HUES48 (cell line): ENCODE measurements at regions not wholly inside any gene's neighbourhood (a gene's known extent, or its start where the extent isn't known, plus 50 kb on each side); places are given as distances from the start of the nearest gene placed in this dataset.

Experiments
- H3K27ac ChIP-seq: one replicate; pipeline ENCODE4 v1.7.0; 2013; ENCODE audit warnings: low read depth, low read length, inconsistent platforms
- H3K27me3 ChIP-seq: 2 replicates; pipeline ENCODE4 v1.6.1; 2013; ENCODE audit warnings: mild to moderate bottlenecking, low read length; ENCODE audit not compliant: control insufficient read depth, insufficient read depth
- H3K36me3 ChIP-seq: 2 replicates; pipeline ENCODE4 v1.6.1; 2013; ENCODE audit warnings: low read length; ENCODE audit not compliant: control insufficient read depth, insufficient read depth
- H3K4me1 ChIP-seq: 2 replicates; pipeline ENCODE4 v1.6.1; 2013; ENCODE audit warnings: mild to moderate bottlenecking, low read length; ENCODE audit not compliant: control insufficient read depth, insufficient read depth
- H3K4me3 ChIP-seq: 2 replicates; pipeline ENCODE4 v1.5.1; 2013; ENCODE audit warnings: mild to moderate bottlenecking, low read depth, low read length
- H3K9ac ChIP-seq: 2 replicates; pipeline ENCODE4 v1.6.1; 2013; ENCODE audit warnings: mild to moderate bottlenecking, low read depth, low read length, moderate library complexity
- H3K9me3 ChIP-seq: 2 replicates; pipeline ENCODE4 v1.6.1; 2013; ENCODE audit warnings: low read length; ENCODE audit not compliant: control insufficient read depth, insufficient read depth

DNA sequence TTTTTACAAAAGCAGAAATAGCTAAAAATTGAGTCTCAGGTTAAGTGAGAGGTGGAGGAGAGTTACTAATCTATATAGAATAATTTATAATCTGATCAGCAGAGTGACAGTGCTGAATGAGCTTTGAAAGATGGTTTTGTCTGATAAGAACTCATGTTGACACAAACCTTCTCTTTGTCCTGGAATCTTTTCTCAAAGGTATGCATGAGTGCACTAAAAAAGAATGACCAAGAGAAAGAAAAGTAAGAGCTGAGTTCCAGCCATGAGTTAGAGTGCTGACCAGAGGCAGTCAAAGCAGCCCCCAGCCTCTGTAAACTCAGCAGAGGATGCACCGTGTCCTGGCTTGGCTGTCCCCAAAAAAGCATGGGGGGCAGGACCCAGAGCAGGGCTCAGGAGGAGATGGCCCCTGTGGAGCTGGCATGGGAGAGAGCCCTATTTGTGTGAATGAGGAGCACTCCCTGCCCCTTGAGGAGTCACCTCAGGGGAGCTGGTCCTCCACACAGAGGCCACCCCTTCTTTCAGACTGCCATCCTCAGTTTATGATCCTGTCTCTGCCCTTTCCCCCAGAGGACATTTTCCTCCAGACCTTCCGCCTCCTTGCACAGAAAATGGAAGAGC, 129.8 kb downstream of the SEC23A start:
- Histone ChIP-seq H3K36me3 (no peaks in the 10 kb centered on the region), H3K4me3 (no peak overlapping the region), H3K9ac (no peak overlapping the region), H3K27ac (no peak overlapping the region), H3K9me3 (no peaks in the 10 kb centered on the region), H3K27me3 (no peaks in the 10 kb centered on the region), H3K4me1 (no peaks in the 10 kb centered on the region)

DNA sequence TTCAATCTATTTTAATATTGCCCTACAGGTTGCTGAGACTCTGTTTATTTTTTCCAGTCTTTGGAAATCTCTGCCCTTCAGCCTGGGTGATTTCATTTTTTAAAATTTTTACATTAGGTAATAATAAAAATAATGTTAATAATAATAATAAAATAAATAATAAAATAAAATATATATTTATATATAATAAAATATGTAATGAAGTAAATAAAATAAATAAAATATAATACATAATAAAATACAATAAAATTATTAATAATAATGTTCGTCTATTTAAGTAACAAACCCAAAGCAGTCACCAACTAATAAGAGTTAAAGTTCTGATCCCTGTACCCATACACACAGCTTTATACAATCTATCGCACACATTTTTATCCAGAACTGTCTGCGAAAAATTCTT, 130.5 kb downstream of the SEC23A start:
- Histone ChIP-seq H3K9me3 (no peaks in the 10 kb centered on the region), H3K9ac (no peak overlapping the region), H3K4me1 (no peaks in the 10 kb centered on the region), H3K27ac (no peak overlapping the region), H3K27me3 (no peaks in the 10 kb centered on the region), H3K4me3 (no peak overlapping the region), H3K36me3 (no peaks in the 10 kb centered on the region)

DNA sequence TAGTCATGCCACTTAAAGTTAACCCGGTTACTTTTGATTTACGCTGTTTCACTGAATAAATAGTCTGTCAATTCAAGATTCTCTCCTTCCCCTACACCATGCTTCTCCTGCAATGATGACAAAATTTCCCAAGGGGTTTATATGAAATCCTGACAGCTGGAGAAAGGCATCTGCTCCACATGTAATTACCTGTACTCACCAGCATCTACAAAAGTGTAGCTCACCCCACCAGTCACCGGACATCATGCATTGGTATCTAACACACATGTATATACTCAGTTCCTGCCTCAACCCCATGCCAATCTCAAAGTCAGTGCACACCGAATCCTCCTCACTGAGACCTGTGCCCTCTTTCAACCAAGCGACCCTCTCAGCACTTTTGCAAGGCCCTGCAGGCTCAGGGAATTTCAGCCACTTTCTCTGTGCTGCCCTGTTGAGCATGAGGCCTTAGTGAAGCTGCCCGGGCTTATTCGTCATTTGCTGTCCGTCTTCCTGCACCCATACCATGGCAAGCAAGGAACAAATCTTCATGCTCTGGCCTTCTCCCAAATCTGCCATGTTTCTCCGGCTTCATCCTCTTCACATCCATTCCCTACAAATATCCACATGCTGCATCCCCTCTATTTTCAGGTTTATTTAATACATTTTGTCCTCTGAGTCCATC, 131.6 kb downstream of the SEC23A start:
- Histone ChIP-seq H3K27ac (no peak overlapping the region), H3K9me3 (no peaks in the 10 kb centered on the region), H3K9ac (no peak overlapping the region), H3K4me1 (no peaks in the 10 kb centered on the region), H3K27me3 (no peaks in the 10 kb centered on the region), H3K36me3 (no peaks in the 10 kb centered on the region), H3K4me3 (no peak overlapping the region)

DNA sequence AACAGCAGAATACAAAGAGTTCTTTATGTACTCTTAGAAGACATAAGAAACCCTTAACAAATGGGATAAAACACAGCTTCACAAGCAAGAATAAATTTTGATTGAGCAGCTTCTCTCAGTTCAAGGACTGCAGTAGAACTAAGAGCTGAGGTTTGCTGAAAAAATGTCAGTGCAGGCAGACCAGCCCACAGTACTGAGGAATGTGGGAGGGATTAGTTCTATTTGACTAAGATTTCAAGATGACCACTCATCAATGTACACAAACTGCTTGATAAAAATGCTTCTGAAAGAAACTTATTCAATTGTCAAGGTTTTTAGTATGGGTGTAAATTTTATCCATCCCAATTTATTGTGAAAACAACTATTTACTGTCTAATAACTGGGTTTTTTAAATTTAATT, 138.4 kb downstream of the SEC23A start:
- Histone ChIP-seq H3K9me3 (no peaks in the 10 kb centered on the region), H3K9ac (no peak overlapping the region), H3K27ac (no peak overlapping the region), H3K4me1 (no peaks in the 10 kb centered on the region), H3K4me3 (no peak overlapping the region), H3K27me3 (no peaks in the 10 kb centered on the region), H3K36me3 (no peaks in the 10 kb centered on the region)

- no peaks in the 10 kb centered on the region for H3K36me3 ChIP-seq
- no peak overlapping the region for H3K9ac ChIP-seq
- H3K4me3 ChIP-seq, result no peak overlapping the region
- no peaks in the 10 kb centered on the region for H3K9me3 ChIP-seq
- no peaks in the 10 kb centered on the region for H3K4me1 ChIP-seq
- H3K27me3 ChIP-seq, result no peaks in the 10 kb centered on the region
- H3K27ac ChIP-seq, result no peak overlapping the region
Observed at GRCh38 chr14:38960946-38961531, 142.0 kb downstream of the SEC23A start.

GRCh38 chr14:38959021-38959420, 144.0 kb downstream of the SEC23A start:
- H3K36me3 ChIP-seq, result no peaks in the 10 kb centered on the region
- H3K9ac ChIP-seq, result no peak overlapping the region
- H3K27me3 ChIP-seq, result no peaks in the 10 kb centered on the region
- no peaks in the 10 kb centered on the region for H3K4me1 ChIP-seq
- no peak overlapping the region for H3K4me3 ChIP-seq
- H3K9me3 ChIP-seq, result no peaks in the 10 kb centered on the region
- H3K27ac ChIP-seq, result no peak overlapping the region

GRCh38 chr14:38958589-38958988, 144.4 kb downstream of the SEC23A start:
- Histone ChIP-seq H3K9me3 (no peaks in the 10 kb centered on the region), H3K36me3 (no peaks in the 10 kb centered on the region), H3K4me1 (no peaks in the 10 kb centered on the region), H3K9ac (no peak overlapping the region), H3K27ac (no peak overlapping the region), H3K4me3 (no peak overlapping the region), H3K27me3 (no peaks in the 10 kb centered on the region)

DNA sequence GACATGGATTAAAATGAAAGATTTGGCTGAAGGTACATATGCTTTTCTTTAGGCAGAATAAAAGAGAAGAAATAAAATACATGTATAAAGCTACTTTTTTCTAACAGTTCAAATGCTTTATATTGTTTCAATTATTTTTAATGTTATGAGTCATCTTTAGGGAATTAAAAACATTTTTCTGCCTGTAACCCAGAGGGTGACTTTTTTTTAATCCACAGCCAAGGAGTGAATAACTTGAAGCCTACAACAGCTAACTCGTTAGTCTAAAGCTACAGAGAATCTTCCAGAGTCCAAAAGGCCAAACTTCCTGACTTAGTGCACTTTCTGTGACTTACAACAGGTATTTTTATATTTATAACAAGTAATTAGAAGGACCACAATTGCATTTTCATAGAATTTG, 151.6 kb downstream of the SEC23A start:
- H3K4me3 ChIP-seq, result no peak overlapping the region
- H3K27ac ChIP-seq, result no peak overlapping the region
- H3K36me3 ChIP-seq, result no peaks in the 10 kb centered on the region
- H3K9me3 ChIP-seq, result no peaks in the 10 kb centered on the region
- H3K4me1 ChIP-seq, result no peaks in the 10 kb centered on the region
- no peak overlapping the region for H3K9ac ChIP-seq
- H3K27me3 ChIP-seq, result no peaks in the 10 kb centered on the region

- no peaks in the 10 kb centered on the region for H3K36me3 ChIP-seq
Observed at GRCh38 chr14:38950676-38951075, 152.4 kb downstream of the SEC23A start.

DNA sequence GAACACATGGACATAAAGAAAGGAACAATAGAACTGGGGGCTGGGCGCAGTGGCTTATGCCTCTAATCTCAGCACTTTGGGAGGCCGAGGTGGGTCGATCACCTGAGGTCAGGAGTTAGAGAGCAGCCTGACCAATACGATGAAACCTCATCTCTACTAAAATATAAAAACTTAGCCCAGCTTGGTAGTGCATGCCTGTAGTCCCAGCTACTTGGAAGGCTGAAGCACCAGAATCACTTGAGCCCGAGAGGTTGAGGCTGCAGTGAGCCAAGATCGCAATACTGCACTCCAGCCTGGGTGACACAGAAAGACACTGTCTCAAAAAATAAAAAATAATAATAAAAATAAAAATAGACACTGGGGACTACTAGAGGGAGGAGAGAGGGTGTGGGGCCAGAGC, 154.5 kb downstream of the SEC23A start:
- Histone ChIP-seq H3K27ac (no peak overlapping the region), H3K4me1 (no peaks in the 10 kb centered on the region), H3K27me3 (no peaks in the 10 kb centered on the region), H3K9ac (no peak overlapping the region), H3K4me3 (no peak overlapping the region), H3K36me3 (no peaks in the 10 kb centered on the region), H3K9me3 (no peaks in the 10 kb centered on the region)

More at GRCh38 chr14:38950676-38951075, 152.4 kb downstream of the SEC23A start:
- no peak overlapping the region for H3K27ac ChIP-seq
- H3K4me3 ChIP-seq, result no peak overlapping the region
- no peaks in the 10 kb centered on the region for H3K4me1 ChIP-seq
- H3K9me3 ChIP-seq, result no peaks in the 10 kb centered on the region
- no peaks in the 10 kb centered on the region for H3K27me3 ChIP-seq
- no peak overlapping the region for H3K9ac ChIP-seq

GRCh38 chr14:38948171-38948570, 154.9 kb downstream of the SEC23A start:
- Histone ChIP-seq H3K36me3 (no peaks in the 10 kb centered on the region), H3K9me3 (no peaks in the 10 kb centered on the region), H3K27ac (no peak overlapping the region), H3K27me3 (no peaks in the 10 kb centered on the region), H3K4me3 (no peak overlapping the region), H3K9ac (no peak overlapping the region), H3K4me1 (no peaks in the 10 kb centered on the region)
